GM21717 (cell line): ENCODE measurements at regions not wholly inside any gene's neighbourhood (a gene's known extent, or its start where the extent isn't known, plus 50 kb on each side); places are given as distances from the start of the nearest gene placed in this dataset.

ENCODE experiments used
- ATAC-seq: cut with Tn5 transposase; IDR thresholded peaks from one replicate; pipeline ENCODE4 v1.9.1; 2021; ENCODE audit warnings: mild to moderate bottlenecking, moderate library complexity; ENCODE audit not compliant: unreplicated experiment

DNA sequence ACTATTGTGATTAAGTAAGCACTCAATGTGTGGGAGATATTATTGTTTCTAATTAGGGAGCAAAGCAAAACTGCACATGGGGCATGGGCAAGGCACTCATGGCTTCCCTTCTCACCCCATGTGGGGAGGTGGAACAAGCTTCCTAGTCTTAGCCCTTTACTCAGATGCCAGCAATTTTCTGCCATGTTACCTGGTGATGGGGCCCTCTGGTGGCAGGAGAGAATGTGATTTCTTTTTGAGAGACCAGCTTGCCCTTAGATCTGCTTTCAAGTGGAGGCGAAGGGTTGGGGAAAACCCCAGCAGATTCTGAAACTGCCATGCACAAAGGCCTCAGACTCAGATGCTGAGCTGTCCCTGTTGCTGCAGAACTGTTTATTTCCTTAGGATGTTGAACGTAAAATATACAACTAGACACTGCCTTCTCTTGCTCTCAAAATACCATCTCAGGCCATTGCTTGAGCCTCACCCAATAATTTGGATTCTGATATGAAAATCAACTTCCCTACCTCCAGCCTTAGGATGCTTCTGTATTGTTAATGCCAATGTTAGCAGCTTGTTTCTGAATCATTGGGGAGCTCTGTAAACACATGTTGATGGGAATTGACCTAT lies 130.2 kb upstream of the TPRG1 start:
- ATAC-seq, result peak; percentile 98

DNA sequence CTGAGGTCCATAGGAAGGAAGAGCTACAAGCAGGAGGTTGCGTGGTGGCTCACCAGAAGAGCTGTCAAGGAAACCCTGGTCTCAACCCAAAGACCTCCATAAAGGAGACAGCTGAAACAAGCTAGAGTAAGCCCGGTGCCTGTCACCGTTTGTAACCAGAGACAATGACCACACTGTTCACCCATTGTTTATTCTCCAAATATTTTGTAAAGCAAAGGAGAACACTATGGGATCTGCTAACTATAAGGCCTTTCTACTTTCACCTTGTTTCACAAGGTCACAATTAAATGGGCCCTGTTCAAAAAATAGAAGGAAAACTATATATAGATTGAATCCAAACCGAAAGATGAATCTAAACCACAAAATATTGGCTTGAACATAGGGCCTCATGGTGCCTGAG lies 128.9 kb upstream of the TPRG1 start:
- no peak for ATAC-seq

DNA sequence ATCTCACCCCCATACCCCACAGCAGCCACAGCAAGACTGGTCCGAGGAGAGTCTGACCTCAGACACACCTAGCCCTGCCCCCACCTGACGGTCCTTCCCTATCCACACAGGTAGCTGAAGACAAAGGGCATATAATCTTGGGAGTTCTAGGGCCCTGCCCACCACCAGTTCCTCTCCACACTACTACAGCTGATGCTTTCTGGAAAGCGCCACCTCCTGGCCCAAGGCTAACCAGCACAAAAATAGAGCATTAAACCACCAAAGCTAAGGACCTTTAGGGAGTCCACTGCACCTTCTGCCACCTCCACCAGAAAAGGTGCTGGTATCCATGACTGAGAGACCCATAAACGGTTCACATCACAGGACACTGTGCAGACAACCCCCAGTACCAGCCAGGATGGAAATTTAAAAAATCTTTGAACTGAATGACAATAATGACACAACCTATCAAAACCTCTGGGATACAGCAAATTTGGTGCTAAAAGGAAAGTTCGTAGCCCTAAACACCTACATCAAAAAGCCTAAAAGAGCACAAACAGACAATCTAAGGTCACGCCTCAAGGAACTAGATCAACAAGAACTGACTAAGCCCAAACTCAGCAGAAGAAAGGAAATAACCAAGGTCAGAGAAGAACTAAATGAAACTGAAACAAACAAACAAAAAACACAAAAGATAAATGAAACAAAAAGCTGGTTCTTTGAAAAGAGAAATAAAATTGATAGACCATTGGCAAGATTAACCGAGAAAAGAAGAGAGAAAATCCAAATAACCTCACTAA lies 122.1 kb upstream of the TPRG1 start:
- ATAC-seq, result no peak

GRCh38 chr3:189053322-189053721 lies 118.4 kb upstream of the TPRG1 start:
- no peak for ATAC-seq

DNA sequence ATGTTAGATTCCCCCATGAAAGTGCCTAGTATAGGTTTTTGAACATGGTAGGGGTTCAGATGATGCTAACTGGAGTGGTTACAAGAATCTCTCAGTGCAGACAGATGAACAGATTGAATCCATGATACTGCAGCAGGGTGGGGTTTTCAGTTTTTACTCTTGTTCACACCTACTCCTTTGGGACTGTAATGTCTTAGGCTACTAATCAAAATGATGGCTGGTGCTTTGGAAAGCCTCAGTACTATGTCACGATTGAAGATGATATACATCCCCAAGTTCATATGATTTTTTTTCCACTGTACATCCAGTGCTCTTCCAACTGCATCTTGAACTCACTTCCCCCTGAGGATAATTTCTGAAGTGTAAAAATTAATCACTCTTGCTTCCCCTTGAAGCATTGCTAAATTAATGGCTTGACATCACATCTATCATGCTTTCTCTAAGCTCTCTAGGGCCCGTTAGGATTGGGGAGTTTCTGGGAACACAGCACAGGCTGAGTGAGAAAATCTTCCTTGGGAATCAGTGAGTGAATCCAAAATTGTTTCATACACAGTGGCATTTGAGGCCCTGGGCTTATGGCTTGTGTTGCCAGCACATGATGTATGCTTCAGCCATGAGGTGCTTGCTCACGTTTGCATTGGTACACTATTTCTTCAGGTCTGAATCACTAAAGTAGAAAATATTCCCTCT lies 115.0 kb upstream of the TPRG1 start:
- ATAC-seq, result no peak

- ATAC-seq, result no peak
Observed at GRCh38 chr3:189057369-189057768, 114.4 kb upstream of the TPRG1 start.

GRCh38 chr3:189058071-189058470 lies 113.7 kb upstream of the TPRG1 start:
- no peak for ATAC-seq

GRCh38 chr3:189070965-189071364 lies 100.8 kb upstream of the TPRG1 start:
- ATAC-seq, result no peak

DNA sequence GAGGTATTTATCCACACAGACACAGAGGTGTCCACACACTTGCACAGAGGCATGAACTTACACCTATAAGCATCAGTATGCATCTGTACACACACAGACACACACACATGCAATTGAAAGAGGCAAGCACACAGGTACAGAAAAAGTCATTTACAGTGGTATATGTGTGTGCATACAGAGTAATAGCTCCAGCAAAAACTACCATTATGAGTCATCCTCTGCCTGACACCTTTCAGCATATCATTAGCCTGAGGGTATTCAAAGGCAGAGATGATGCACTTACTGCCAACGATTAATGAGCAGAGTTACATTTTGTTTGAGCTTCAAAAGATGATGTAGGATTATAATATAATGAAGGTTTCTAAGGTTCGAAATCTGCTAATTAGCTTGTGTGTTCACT lies 100.3 kb upstream of the TPRG1 start:
- peak; percentile 67 for ATAC-seq

DNA sequence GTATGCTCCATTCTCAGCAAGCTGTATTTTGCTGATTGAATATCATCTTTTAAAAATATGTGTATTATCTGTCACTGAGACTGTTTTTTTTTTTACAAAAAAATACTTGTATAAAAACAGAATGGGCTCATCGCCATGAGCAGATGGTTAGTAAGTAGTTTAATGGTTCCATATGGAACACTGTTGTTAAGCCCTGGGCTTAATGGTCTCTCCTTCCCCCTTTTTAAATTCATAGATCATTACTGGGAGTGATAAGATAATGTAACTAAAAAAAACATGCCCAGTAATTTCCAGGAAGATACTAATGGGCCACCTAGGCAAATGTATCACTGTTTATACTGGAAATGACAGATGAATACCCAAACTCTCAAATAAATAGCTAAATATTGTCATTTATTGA lies 95.3 kb upstream of the TPRG1 start:
- no peak for ATAC-seq

- ATAC-seq, result no peak
Observed at GRCh38 chr3:189080745-189081144, 91.0 kb upstream of the TPRG1 start.

DNA sequence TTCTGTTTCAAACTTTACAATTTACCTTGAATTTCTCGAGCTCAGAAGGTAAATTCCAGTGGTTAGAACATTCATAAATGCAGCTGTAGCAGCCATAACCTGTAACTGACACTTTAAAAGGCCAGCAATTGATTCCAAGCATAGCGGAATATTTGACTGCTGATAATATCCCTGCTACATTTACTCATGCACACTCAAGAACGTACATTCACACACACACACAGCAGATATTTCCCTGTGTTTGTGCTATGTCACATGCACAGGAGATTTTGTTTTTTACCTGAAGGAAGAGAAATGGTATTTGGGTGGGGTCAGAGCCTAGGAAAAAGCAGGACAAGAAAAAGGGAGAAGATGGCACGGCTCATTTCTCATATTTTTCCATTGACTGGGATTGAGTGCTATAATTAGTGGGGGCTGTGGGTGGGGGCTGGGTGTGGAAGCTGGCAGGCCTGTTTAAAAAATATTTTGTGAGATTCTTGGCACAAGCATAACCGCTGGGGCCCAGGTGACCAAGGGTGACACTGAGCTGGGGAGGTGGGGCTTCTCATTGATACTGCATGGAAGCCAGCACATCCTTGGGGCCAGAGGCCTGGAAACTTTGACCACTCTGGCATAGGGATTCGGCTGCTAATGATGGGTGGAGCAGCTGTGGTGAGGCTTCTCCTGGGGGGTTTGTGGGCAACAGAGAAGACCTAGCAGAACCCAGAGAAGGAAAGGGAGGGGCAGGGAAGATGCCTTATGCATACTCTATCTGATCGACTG lies 88.9 kb upstream of the TPRG1 start:
- no peak for ATAC-seq

GRCh38 chr3:189084620-189085019 lies 87.2 kb upstream of the TPRG1 start:
- ATAC-seq, result no peak

DNA sequence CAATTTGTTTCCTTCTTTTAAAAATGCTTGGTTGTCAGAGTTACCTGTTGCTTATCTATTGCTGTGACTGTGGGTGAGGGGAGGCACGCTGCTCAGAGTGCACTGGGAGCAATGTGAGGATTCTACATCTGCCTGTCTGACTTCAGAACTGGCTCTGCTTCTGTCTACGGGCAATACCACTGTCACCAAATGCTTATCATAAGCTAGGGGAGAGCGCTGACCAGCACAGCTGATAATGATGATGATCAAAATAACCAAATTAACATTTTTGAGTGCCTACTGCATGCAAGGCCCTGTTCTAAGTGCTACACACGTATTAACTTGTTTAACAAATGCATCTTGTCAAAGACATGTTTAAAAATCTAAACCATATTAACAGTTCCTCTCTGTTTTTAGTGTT lies 79.2 kb upstream of the TPRG1 start:
- no peak for ATAC-seq

DNA sequence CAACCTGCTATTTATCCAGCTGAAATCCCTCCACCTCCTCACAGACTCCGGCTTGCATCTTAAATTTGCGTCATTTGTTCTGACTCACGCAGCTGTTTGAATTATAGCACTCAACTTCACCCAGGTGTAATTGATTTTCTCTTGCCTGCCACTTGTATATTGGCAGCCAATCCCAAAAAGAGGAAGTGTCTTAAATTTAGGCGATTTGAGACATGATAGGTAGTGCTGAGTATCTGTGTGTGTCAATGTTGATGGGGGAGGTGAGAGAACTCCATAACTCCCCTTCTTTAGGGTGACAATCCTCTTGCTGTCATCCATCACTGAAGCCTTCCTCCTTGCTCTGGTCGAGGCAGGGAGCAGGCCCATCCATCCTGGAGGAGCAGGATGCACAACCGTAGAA lies 77.2 kb upstream of the TPRG1 start:
- ATAC-seq, result no peak

- no peak for ATAC-seq
Observed at GRCh38 chr3:189096092-189096491, 75.7 kb upstream of the TPRG1 start.

DNA sequence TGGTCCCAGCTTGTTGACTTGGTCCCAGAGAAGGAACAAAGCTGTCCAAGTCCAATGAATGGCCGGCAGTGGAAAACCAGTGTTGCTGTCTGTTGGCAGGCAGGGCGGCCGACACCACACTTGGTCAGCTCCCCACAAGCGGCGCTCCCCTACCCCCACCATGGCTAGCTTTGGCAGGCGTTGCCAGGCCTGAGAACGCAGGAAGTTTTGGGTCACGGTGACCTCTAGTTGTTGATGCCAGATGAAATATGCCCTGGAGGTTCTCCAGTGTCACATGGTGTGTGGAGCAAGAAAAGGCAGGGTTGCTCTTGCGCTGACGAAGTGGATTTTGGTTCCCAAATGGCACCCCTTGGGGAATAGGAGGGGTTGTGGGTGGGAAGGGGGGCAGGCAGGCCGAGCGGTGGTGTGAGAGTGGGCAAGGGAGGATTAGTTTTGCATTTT lies 72.7 kb upstream of the TPRG1 start:
- ATAC-seq, result no peak

- ATAC-seq, result no peak
Observed at GRCh38 chr3:189099505-189100290, 72.1 kb upstream of the TPRG1 start.

DNA sequence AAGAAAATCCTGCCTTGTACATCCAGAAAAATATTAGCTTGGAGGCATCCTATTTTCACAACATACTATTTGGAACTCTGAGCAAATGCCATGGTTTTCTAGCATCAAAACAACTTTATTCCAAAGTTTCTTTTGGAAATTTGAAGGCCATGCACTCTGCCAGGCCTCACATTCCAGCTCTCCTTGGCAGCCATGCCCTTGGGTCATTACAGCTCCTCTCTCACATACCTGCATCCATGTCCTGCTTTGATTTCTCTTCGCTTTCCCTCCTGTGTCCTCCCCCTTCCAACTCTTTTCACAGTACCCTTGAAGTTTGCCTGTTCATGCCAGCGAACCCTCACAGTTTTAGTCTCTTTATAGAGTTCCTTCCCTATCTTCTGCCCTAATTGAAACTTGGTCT lies 70.9 kb upstream of the TPRG1 start:
- ATAC-seq, result no peak

DNA sequence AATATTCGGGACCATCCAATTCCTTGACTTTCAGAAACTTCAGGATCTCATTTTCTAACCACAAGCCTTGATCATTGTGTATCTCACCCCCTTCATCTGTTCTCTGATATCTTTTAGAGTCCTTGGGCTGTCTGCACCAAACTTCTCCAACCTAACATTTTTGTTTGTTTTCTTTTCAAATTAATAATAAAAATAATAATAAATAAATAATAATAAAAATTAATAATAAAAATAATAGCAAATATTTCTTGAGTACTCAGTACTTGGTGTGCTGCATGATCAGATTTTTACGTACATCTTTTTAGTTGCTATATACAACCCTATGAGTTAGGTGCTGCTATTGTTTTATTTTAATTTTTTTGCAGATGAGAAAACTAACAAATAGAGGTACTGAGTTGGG lies 70.2 kb upstream of the TPRG1 start:
- no peak for ATAC-seq

DNA sequence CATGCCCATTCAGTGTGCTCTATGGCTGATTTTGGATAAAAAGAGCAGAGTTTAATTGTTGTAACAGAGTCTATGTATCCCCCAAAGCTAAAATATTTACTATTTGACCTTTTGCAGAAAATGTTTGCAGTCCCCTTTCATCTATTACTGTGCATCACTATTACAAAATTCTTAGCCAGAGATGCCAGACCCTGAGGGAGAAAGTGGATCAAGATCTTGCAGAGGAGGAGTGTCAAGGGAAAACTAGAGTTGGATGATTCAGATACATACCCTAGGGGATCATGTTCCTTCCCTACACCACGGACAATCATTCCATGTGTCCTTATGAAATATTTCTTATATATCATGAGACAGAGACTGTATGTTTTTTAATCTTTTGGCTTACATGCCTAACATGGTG lies 68.6 kb upstream of the TPRG1 start:
- ATAC-seq, result no peak
